ENCODE measurements at regions not wholly inside any gene's neighbourhood (a gene's known extent, or its start where the extent isn't known, plus 50 kb on each side); places are given as distances from the start of the nearest gene placed in this dataset.

- no peak overlapping the region for H3K27ac ChIP-seq (replicated peaks)
- intact Hi-C loops (cut with micrococcal nuclease): no loop called here
Observed at GRCh38 chr17:77509599-77509998, 368.8 kb downstream of the SEC14L1 start.

GRCh38 chr17:77510133-77510796 lies 369.5 kb downstream of the SEC14L1 start:
- TF ChIP-seq CTCF (IDR thresholded peaks at IDR 0.05; ENCODE audit: borderline replicate concordance): no peak
- Histone ChIP-seq H3K27ac (replicated peaks) (no peak overlapping the region), H3K36me3 (no peaks in the 10 kb centered on the region), H3K27me3 (ENCODE audit: low read depth) (no peaks in the 10 kb centered on the region), H3K4me3 (no peak overlapping the region), H3K9me3 (replicated peaks) (peaks cover 21% of the 10 kb centered on the region), H3K4me1 (peaks cover 11% of the 10 kb centered on the region)
- no peak for DNase-seq
- intact Hi-C loops (cut with micrococcal nuclease): no loop called here

More at GRCh38 chr17:77509599-77509998, 368.8 kb downstream of the SEC14L1 start:
- TF ChIP-seq CTCF (IDR thresholded peaks at IDR 0.05; ENCODE audit: borderline replicate concordance): no peak
- DNase-seq: no peak
- H3K4me1 ChIP-seq: peaks cover 11% of the 10 kb centered on the region
- peaks cover 21% of the 10 kb centered on the region for H3K9me3 ChIP-seq (replicated peaks)
- no peak overlapping the region for H3K4me3 ChIP-seq
- no peaks in the 10 kb centered on the region for H3K36me3 ChIP-seq
- no peaks in the 10 kb centered on the region for H3K27me3 ChIP-seq (ENCODE audit: low read depth)

- H3K27ac ChIP-seq (replicated peaks): no peak overlapping the region
- H3K4me3 ChIP-seq: no peak overlapping the region
- peaks cover 21% of the 10 kb centered on the region for H3K9me3 ChIP-seq (replicated peaks)
- peaks cover 11% of the 10 kb centered on the region for H3K4me1 ChIP-seq
- H3K36me3 ChIP-seq: no peaks in the 10 kb centered on the region
- intact Hi-C loops (cut with micrococcal nuclease): no loop called here
- H3K27me3 ChIP-seq (ENCODE audit: low read depth): no peaks in the 10 kb centered on the region
- DNase-seq: no peak
- TF ChIP-seq CTCF (IDR thresholded peaks at IDR 0.05; ENCODE audit: borderline replicate concordance): no peak
Observed at GRCh38 chr17:77511514-77512061, 370.8 kb downstream of the SEC14L1 start.

- Histone ChIP-seq H3K4me3 (no peak overlapping the region), H3K9me3 (replicated peaks) (peaks cover 25% of the 10 kb centered on the region), H3K27me3 (ENCODE audit: low read depth) (no peaks in the 10 kb centered on the region), H3K27ac (replicated peaks) (no peak overlapping the region), H3K4me1 (peaks cover 11% of the 10 kb centered on the region), H3K36me3 (no peaks in the 10 kb centered on the region)
- DNase-seq: no peak
- no peak for TF ChIP-seq CTCF (IDR thresholded peaks at IDR 0.05; ENCODE audit: borderline replicate concordance)
- intact Hi-C loops (cut with micrococcal nuclease): no loop called here
Observed at GRCh38 chr17:77512062-77512946, 371.5 kb downstream of the SEC14L1 start.

- TF ChIP-seq CTCF (IDR thresholded peaks at IDR 0.05; ENCODE audit: borderline replicate concordance): no peak
- Histone ChIP-seq H3K36me3 (no peaks in the 10 kb centered on the region), H3K9me3 (replicated peaks) (peaks cover 25% of the 10 kb centered on the region), H3K4me1 (peaks cover 11% of the 10 kb centered on the region), H3K27ac (replicated peaks) (no peak overlapping the region), H3K4me3 (no peak overlapping the region), H3K27me3 (ENCODE audit: low read depth) (no peaks in the 10 kb centered on the region)
- DNase-seq: no peak
- intact Hi-C loops (cut with micrococcal nuclease): no loop called here
Observed at GRCh38 chr17:77513045-77513444, 372.3 kb downstream of the SEC14L1 start.

All from left ventricle myocardium inferior (tissue), 1 donor.